ENCODE measurements at regions not wholly inside any gene's neighbourhood (a gene's known extent, or its start where the extent isn't known, plus 50 kb on each side); places are given as distances from the start of the nearest gene placed in this dataset.

DNA sequence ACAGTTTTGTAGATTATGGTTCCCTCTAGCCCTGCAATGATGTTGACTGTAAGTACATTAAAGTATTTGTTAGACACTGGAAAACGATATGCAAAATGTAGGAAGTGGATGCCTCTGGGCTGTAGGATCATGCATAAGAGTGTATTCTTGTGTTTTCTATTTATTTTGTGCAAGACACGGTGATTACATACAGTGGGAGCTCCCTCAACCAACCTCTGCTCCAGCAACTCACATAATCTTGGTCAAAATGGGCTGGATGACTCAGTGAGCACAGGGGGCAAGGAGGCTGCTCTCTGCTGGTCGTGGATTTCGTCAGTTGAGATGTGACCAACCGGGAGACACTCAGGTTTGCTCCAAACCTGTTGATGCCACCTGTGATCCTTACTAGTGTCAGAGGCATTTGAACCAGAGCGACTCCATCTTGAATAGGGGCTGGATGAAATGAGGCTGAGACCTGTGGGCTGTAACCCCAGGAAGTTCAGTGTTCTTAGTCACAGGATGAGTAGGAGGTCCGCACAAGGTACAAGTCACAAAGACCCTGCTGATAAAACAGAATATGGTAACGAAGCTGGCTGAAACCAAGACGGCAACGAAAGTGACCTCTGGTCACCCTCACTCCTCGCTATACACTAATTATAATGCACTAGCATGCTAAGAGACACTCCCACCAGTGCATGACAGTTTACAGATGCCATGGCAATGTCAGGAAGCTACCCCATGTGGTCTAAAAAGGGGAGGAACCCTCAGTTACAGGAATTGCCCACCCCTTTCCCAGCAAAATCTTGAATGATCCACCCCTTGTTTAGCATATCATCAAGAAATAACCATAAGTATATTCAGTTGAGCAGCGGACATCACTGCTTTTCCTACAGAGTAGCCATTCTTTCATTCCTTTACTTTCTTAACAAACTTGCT, 56.4 kb upstream of the FAM20C start:
- no peak for DNase-seq (ENCODE audit: low read depth in 3 of 3)

DNA sequence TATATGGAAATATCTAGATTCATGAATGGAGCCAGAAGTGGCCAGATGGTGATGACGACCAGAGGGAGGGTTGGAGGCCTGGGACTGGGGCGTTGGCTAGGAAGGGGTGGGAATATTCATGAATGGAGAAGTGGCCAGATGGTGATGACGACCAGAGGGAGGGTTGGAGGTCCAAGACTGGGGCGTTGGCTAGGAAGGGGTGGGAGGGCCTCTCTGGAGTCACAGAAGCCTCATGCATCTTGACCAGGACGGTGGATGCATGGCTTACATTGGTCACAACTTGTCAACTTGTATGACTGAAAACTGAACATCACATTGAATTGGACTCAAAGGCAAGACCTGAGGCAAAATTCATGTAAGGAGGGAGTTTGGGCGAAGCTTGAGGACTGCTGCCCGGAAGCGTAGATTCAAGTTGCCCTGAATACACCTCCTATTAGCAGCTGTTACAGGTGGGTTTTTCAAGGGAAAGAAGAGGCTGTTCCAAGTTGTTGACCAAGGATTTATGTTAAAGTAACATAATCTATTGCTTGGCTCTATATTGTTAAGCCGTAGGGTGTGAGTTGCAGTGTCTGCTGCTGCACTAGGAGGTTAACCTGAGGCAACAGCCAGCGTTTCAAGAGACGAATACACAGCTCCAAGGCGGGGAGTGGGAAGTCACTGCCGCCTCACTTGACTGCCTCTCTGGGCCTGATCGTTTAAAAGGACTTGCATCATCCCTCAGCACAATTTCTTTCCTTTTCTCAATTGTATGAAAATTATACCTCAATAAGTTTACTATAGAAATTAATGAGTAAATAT, 55.1 kb upstream of the FAM20C start:
- no peak for DNase-seq (ENCODE audit: low read depth in 3 of 3)

DNA sequence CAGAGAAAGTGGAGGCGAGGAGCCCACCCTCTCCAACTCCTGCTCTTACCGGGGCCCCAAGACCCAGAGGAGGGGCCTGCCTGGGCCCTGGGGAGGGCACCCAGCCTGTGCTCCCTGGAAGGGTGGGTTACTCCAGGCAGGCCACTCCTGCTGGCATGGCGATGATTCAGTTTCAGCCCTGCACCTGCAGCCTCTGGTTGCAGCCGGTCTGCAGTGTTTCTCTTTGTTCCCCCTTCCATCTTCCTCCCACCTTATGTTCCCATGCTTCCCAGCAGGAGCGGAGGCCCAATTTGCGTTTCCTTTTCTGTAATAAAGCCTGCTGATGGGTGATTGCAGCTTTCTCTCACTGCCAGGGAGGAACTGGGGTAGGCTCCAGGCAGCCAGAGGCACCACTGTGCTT, 53.2 kb upstream of the FAM20C start:
- DNase-seq (ENCODE audit: low read depth in 3 of 3): no peak

DNA sequence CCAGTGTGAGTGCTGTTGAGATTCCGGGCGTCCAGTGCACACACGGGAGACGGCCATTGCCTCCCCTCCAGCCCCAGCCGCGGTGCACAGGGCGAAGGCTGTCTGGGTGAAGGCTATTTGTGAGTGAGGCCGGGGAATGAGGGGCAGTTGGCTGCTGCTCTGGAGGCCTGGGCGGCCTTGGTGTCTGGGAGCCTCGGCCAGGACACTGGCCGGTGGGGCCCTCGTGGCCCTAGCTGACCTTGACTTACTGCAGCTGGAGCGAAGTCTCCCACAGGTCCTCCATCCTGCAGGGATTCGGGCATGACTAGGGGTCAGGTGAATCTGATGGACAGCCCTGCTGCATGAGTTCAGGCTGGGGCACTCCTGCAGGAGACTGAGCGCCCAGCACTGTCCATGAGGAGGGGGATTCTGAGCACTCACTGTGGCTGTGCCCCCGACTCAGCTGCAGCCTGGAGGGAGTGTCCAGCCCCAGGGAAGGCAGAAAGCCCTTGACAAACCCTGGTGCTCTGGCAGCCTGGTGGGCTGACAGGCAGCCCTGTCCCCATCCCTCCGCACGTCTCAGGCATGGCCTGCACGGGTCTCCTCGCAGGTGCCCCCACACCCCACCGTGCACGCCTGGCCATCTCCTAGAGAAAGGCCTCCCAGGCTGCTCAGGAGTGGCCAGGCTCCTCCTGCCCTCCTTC, 52.7 kb upstream of the FAM20C start:
- no peak for DNase-seq (ENCODE audit: low read depth in 3 of 3)

DNA sequence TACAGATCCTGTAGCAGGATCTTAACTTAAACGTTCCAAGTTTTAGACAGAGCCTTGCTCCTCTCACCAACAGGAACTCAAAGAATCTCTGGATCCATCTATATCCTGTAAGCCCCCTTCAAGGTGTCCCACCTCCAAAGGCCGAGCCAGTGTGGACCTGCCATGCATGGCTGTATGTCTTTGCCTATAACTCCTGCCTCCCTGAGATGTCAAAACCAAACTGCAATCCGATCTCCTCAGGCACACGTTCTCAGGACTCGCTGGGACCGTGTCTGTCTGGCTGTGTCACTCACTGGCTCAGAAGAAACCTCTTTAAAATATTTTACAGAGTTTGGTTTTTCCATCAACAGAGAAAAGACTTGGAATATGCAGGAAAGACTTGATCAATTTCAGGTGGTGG, 51.4 kb upstream of the FAM20C start:
- DNase-seq (ENCODE audit: low read depth in 3 of 3): no peak

DNA sequence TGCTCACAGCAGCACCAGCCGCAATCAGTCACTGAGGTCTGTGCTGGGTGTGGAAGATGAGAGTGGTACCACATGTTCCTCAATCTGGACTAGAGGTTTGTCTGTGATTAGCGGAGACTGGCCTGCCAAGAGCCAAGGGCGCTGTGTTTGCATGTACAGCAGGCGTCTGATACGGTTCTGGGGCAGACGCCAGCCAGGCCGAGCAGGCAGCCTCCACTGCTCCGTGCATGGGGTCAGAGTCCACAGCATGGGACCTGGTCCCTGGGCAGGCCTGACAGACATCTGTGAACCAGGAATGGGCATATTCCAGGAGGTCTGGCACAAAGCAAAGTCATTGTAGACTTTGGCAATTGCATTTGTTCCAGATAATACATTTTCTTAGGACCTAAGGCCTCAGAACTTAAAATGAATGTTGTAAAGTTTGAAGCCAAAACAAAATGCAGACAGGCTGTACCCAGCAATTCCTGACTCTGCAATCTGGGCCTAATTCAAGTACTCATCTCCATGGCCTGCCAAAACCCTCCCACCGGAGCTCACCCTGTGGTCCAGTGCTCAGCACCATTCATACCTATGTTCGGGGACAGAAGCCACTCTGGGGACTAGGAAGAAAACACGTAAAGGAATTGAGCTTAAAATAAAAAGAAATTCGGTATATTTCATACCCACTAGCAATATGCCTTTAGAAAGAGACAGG, 50.0 kb upstream of the FAM20C start:
- DNase-seq (ENCODE audit: low read depth in 3 of 3): no peak

Data from stimulated activated CD4-positive, alpha-beta T cell treated with anti-CD3 and anti-CD28 coated beads, TNF-alpha, amount 100 ng/mL, for 24 hours (primary cell).